H1 (cell line): ENCODE measurements at regions not wholly inside any gene's neighbourhood (a gene's known extent, or its start where the extent isn't known, plus 50 kb on each side); places are given as distances from the start of the nearest gene placed in this dataset.

ENCODE experiments used
- EGR1 ChIP-seq: IDR thresholded peaks from 2 replicates; pipeline ENCODE4 v1.6.1; 2011; ENCODE audit warnings: low read depth, low read length, borderline replicate concordance
- SP2 ChIP-seq: IDR thresholded peaks from 2 replicates; pipeline ENCODE4 v1.6.1; 2012; ENCODE audit warnings: mild to moderate bottlenecking, low read length, inconsistent platforms

GRCh38 chr10:125441151-125441550 is 241.8 kb downstream of the TEX36 start:
- TF ChIP-seq SP2: no peak
- no peak for TF ChIP-seq EGR1
